HG03196 (cell line): ENCODE measurements at regions not wholly inside any gene's neighbourhood (a gene's known extent, or its start where the extent isn't known, plus 50 kb on each side); places are given as distances from the start of the nearest gene placed in this dataset.

Source experiments
- ATAC-seq: cut with Tn5 transposase; IDR thresholded peaks from one replicate; pipeline ENCODE4 v1.9.1; 2021; ENCODE audit not compliant: unreplicated experiment

DNA sequence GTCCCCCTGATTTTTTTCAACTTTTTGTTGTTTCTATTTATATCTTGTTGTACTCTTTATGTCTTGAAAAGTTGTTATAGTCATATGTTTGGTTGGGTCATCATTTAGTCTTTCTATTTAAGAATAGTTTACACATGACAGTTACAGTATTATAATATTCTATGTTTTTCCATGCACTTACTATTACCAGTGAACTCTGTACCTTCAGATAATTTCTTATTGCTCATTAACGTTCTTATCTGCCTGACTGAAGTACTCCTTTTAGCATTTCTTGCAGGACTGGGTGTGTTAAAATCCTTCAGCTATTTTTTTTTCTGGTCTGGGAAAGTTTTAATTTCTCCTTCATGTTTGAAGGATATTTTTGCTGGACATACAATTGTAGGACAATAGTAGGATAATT, 157.7 kb upstream of the DIPK2B start:
- ATAC-seq = no peak

DNA sequence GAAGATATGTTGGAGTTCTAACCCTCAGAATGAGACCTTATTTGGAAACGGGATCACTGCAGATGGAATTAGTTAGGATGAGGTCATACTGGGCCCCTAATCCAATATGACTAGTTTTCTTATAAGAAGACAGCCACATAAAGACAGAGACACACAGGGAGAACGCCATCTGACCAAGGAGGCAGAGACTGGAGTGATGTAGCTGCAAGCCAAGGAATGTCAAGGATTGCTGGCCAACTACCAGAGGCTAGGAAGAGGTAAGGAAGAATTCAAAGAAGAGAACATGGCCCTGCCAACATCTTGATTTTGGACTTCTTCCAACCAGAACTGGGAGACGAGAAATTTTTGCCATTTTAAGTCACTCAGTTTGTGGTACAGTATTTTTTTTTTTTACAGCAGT, 152.8 kb upstream of the DIPK2B start:
- no peak for ATAC-seq

DNA sequence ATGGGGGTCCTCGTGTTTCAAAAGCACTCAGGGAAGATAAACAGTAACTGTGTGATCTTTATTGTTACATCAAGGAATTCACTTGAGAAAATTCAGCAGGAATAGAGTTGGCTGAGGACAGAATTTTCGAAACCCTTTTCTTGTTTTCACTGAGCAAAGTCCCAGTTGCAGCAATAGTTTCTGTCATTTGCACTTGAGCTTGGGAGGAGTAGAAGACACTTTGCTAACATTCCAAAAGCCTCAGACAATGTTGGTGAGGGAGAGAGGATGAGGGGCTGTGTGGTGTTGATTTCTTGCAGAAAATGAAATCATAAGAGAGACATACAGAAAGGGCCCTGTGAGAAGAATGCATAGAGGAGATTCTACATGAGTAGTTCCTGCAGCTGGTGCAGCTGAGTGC, 151.9 kb upstream of the DIPK2B start:
- no peak for ATAC-seq

DNA sequence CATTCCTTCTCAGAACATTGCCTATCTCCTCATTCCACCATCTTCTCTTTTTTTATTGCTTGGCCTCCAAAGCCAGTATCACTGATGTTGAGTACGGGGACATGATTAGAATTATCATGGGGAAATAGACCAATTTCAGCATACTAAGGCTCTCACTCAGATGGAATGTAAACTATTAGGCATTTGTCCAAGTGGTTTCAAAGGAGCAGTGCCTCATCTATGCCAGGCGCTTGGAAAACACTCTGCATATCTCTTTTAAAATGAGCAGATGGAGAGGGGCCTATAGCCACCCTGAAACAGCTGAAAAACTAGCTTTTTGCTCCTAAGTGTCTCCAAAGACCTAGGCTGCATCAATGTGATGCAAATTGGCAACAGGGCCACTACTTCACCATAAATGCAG, 150.8 kb upstream of the DIPK2B start:
- ATAC-seq = no peak

DNA sequence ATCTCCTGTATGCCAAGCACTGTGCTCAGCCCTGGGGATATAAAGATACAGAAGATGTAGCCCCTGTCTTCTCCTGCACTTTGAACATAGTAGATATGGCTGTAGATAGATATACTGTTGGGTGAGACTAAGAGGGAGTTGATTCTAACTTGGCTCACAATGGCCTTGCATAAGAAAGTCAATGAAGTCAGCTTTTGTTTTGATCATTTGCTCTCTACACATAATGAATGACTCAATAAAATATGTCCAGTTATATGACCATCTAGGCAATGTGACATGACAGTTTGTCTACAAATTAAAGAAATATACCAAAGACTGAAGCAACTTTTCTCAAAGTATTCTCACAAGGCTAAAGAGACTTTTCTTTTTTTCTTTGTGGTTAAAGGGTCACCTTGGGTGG, 147.6 kb upstream of the DIPK2B start:
- no peak for ATAC-seq

DNA sequence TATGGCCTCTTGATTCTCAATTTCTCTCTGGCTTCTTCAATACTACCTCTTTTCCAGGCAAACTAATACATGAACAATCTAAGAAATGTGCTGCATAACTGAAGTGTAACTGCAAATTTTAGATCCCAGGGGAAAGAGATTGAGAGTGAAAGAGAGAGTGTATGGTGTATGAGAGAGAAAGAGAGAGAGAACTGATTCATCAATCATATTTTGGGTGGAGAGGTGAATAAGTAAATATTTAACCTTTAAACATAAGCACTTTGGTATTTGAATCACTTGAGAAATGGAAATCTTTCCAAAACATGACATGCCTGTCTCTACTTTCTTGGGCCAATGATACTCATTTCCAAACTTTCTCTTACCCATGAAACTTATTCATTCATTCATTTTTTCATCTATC, 147.2 kb upstream of the DIPK2B start:
- ATAC-seq = no peak

DNA sequence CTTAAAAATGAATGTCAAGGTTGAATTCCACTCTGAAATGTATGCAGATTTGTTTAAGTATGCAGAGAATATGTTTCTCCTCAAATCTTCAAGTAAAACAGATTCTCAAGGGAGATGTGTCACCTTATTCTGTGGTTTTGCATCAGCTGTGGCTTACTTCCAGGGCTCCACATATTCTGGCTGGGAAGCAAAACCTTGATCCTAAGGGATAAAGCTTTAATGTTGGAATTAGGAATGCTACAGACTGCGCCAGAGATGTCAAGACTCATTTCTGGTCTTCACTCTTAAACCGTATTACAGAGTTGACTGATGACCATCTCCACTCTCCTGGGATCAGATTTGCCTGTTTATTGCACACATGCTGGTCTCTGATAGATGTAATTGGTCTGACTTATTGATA, 143.9 kb upstream of the DIPK2B start:
- no peak for ATAC-seq

DNA sequence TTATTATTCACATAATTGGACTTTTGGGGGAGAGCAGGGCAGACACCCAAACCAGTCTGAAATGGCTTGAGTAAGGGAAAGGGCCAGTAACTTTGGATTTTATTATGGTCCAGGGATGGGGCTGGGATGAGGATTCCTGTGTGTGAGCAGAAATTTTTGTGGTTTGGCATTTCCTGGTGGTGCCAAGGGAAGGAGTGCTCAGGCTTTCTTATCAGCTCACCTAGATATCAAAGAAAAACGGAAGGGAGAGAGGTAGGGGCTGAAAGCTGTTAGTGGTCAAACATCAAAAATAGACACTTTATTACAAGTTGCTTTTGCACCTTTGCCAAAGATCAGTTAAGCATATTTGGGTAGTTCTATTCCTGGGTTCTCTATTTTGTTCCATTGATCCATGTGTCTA, 128.5 kb upstream of the DIPK2B start:
- ATAC-seq = no peak

DNA sequence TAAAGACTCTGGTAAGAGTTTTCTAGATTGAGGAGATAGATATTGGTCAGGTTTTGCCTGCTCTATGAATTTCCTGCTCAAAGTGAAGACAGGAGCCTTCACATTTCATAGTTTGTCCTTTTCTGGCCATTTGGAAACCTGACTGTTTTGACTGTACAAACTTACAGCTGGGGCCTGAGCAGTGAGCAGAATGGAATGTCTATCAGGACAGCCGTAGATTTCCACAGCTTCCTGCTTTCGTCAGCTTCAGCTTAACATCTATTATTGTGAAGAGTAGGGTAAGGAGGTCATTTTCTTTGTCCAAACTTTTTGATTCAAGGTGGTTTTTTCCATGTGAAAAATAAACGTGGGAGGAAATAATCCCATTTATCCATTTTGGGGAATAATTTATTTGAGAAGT, 124.3 kb upstream of the DIPK2B start:
- ATAC-seq = no peak

DNA sequence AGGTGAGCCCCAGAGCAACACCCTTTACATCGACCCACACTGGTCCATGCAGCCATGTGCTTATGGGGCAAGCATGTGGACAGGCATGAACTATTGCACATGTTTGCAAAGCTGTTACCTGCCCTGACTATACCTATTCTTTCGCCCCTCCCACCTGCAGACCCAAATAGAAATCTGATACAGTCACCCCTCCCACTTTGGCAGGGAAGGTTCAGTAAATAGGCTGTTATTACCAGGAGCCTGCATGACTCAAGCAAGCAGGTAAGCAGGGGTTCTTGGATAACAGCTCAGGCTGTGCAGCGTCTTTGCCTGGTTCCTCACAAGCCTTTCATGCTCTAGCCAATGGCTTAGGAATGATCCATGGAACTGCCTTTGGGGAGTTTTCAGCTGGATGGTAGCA, 122.7 kb upstream of the DIPK2B start:
- no peak for ATAC-seq

DNA sequence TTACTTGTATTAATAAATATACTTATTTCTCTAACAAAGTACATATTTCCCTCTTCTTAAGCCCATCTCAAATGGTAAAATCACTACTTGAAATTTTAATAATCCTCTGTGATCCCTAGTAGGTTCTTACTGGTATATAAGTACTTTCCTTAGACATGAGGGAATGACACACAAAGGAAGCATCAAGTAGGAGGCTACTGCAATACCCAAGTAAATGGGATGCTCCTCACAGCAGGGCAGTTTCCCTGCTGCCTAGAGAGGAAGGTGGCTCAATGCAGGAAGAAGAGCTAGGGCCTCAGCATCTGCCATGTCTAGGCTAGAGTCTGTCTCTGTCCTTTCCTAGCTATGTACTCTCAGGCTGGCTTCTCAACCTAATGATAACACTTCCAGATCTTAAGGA, 122.1 kb upstream of the DIPK2B start:
- ATAC-seq = no peak

DNA sequence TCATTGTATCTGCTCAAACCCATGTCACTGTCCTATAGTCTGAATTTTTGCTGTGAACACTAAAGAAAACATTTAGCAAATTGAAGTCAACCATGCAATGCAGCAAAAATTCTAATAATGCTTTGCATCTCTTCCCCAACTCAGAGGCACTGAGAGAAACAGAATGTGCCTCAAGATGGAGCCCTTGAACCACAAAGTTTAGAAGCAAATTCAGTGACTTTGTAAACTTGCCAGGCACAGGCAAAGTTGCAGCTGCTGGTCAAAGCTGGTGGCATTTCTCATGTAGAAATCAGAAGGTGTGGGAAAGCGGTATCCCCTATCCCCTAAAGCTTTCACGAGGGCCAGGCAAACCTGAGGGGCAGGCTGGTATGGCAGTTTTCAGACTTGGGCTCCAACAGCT, 121.7 kb upstream of the DIPK2B start:
- no peak for ATAC-seq

DNA sequence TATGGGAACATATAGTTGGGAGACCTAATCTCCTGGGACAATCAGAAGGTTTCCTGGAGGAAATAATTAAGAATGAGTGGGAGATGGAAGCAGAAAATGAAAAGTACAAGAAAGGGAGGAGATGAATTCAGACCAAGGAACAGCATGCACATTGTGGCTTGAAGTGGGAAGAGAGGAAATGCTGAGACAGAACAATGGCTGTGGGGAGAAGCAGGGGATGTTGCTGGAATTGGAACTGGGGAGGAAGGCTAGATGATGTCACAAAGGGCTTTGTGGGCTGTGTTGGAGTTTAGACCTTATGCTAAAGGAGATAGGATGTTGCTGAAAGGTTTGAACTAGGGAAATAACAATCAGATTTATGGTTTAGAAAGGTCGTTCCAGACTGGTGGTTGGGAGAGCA, 119.5 kb upstream of the DIPK2B start:
- ATAC-seq = no peak

DNA sequence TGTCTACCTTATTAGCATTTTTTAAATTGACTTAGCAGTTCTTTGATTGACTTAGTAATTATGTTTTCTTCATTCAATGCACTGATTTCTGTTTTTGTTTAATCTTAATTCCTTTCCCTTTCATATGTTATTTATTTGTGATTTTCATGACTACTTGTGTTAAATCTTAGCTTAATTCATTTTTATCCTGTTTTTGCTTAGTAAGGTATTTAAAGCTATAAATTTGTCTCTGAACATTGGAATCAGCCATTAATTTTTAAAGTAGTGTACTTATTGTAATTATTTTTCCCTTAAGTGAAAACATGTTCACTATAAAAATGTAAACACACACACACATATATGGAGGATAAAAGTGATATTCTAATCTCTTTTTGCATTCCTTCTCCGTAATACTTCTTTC, 109.1 kb upstream of the DIPK2B start:
- ATAC-seq = no peak

DNA sequence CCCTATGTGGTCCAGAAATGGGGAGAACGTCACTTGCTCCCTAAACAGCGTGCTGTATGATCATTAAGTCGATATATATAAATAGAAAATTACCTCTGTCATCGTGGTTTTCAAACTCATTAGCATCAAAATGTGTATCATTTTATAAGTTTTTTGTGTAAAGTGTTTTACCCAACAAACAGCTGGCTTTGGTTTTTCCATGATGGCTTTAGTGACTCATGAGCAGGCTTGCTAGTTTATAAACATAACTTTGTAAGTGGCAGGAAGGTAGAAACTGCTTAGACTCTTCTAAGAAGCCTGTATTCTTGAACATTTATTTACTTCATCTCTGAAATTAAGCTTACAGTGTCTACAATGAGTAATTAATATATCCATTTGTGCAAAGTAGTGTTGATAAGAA, 108.4 kb upstream of the DIPK2B start:
- no peak for ATAC-seq

DNA sequence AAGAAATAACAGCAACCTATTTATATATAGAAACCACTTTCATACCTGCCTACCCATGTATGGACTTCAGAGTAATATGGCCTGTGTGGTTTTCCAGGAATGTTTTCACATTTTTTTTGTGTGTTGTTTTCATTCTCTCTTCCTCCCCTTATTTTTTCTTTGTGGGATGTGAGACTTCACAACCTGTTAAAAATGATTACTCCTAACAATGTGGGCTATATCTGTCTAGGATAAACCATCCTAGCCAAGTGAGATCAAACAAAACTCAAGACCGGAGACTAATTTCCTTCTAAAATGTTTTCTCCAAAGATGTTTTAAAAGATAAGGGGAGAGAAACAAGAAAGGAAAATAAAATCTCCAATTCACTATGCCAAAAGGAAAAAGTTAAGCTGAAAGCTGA, 106.1 kb upstream of the DIPK2B start:
- no peak for ATAC-seq

DNA sequence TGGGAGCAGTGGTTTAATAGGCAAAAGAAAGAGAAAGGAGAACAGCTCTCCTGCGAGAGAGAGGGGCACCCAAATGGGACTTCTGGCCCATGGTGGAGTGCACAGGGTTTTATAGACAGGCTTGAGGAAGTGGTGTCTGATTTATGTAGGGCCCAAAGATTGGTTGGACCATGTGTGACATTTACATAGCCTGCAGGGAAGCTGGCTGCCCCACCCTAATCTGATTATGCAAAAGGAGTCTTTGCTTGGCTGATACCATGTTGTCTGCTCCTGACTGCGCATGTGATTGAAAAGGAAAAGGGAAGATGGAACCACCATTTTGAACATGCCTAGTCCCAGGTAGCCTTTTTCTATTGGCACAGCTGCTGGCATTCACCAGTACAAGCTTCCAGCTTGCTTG, 100.0 kb upstream of the DIPK2B start:
- ATAC-seq = no peak

DNA sequence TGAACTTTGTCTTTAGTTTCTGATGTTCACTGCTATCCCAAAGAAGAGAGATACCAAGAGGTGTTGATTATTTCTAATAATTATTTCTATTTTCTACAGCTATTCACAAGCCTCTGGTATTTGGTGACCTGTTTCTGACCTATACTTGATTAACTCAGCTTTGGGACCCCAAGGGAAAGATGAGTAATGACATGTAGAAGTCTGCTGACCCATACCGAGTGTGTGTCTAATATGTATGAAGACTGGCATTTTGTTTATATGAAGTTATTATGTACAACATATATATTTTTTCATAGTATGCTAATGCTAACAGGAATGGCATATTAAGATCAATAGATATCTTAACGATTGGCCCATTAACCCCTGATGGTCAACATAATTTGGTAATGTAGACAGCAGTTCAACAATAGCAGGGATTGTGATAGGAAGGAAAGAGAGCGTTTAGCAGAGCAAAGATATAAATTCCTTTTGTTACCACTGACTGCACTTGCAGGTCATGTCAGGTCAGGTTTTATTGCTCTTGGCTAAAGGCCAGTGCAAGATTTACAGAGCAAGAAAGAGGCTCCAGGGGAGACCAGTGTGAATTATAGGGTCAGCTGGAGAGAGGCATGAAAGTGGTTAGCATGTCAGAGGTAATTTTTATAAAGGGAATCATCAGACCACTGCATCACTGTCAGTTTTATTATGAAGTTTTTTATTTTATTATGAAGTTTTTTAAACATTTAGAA, 94.7 kb upstream of the DIPK2B start:
- ATAC-seq = no peak

DNA sequence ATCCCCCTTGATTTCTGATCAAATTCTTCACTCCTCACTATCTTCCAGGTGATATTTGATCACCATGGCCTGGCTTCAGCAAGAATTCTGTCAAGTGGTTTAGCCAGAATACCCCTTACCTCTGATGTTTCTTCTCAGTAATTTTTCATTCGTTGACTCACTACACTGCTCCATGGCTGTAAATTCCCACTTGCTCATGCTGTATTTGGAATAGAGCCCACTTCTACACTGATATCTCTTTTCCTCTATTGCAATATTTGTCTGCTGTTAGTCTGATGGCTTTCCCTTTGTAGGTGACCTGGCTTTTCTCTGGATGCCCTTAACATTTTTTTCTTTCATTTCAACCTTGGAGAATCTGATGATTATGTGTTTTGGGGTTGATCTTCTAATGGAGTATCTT, 73.9 kb upstream of the DIPK2B start:
- ATAC-seq = no peak

DNA sequence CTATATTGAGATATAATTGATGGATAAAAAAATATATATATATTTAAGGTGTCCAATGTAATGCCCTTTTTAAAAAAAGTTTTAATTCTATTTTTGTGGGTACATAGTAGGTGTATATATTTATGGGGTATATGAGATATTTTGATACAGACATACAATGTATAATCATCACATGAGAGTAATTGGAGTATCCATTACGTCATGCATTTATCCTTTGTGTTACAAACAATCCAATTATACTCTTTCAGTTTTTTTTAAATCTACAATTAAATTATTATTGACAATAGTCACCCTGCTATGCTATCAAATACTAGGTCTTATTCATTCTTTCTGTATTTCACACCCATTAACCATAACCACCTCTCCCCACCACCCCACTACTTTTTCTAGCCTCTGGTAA, 66.3 kb upstream of the DIPK2B start:
- no peak for ATAC-seq

DNA sequence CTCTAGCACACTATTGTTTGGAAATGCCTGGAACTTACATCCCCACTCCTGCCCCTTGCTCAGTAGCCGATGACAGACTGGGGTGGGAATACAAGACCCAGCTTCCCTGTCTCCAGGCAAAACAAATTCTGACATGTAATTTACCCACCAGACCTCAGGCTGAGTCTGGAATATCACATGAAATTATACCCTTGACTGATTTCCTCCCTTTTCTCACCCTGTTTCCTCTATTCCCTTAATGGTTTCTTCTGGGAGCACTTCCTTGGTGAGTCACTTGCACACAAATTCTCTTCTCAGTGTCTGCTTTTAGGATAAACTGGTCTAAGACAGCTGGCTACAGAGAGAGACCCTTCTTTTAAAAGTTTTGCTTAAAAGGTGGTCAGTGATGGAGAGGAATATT, 65.8 kb upstream of the DIPK2B start:
- ATAC-seq = no peak

DNA sequence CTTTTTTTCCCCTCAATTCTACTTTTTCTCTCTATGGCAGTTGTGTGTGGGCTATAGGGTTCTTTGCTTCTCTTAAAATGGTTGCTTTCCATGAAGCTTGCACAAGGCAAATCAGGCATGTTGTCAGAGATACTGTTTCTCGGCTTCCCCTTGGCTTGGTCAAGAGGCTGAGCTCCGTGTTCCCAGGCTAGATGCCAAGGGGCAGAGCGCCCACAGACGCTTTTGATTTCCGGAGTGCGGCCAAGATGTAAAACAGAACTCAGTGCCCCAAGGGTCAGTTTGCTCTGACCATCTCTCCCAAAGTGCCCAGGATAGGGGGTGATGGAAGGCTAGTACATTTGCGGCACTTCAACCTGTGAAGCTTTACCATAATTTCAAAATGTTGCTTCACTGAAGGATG, 64.2 kb upstream of the DIPK2B start:
- ATAC-seq = no peak

DNA sequence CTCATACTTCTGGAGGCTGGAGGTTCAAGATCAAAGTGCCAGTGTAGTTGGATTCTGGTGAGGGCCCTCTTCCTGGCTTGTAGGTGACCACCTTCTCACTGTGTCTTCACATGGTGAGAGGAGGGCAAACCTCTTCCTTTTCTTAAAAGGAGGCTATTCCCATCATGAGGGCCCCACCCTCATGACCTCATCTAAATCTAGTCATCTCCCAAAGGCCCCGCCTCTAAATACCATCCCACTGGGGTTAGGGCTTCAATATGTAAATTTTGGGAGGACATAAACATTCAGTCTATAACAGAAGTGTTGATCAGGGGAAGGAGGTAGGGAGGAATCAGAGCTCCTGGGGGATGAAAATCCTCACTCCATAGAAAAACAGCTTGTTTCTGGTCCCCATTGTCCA, 60.8 kb upstream of the DIPK2B start:
- ATAC-seq = no peak

DNA sequence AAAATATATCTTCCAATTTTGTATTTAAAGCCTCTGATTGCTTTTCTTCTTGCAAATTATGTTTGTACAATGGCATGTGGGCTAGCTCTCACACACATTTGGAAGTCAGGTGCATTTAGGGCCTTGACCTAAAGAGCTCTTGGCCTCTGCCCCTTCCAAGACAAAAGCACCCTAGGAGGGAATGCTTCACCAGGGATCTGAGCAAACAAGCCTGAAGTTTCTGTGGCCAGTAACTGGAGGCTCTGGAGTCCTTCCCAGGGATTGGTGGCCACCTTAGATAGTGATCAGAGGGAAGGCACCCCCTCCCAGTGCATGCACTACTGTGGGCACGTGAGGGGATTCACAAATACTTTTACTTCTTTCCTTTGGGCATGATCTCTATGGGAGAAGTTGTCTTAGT, 60.3 kb upstream of the DIPK2B start:
- ATAC-seq = no peak
